HepG2 (cell line): ENCODE measurements at regions not wholly inside any gene's neighbourhood (a gene's known extent, or its start where the extent isn't known, plus 50 kb on each side); places are given as distances from the start of the nearest gene placed in this dataset.
A peak's percentile ranks its signal among the peaks of the same experiment; 100 is the strongest.

ENCODE experiments used
- BCL6 ChIP-seq: IDR thresholded peaks from 2 replicates; pipeline ENCODE4 v1.6.1; 2016; ENCODE audit warnings: missing genetic modification reagents, missing compliant biosample characterization
- GTF3A ChIP-seq: sonication (generic); formaldehyde crosslinking; conservative IDR thresholded peaks from 2 replicates; pipeline ENCODE4 v1.4.0; 2020; ENCODE audit warnings: mild to moderate bottlenecking, missing genetic modification reagents
- KMT2A ChIP-seq: sonication (generic); formaldehyde crosslinking; IDR thresholded peaks from 2 replicates; pipeline ENCODE4 v1.4.0; 2020; ENCODE audit warnings: missing genetic modification reagents
- MED1 ChIP-seq: sonication (generic); formaldehyde crosslinking; IDR thresholded peaks from 2 replicates; pipeline ENCODE4 v1.4.0; 2020; ENCODE audit warnings: missing genetic modification reagents
- RAD51 ChIP-seq: fragments of 450-650 bp; IDR thresholded peaks from 2 replicates; pipeline ENCODE4 v1.6.1; 2016; ENCODE audit warnings: borderline replicate concordance
- RFX1 ChIP-seq: fragments of 450-650 bp; IDR thresholded peaks from 2 replicates; pipeline ENCODE4 v1.6.1; 2017
- SCMH1 ChIP-seq: sonication (generic); formaldehyde crosslinking; IDR thresholded peaks from 2 replicates; pipeline ENCODE4 v1.9.0; 2021; ENCODE audit warnings: missing genetic modification reagents, mild to moderate bottlenecking, borderline replicate concordance
- SP4 ChIP-seq: sonication (generic); formaldehyde crosslinking; IDR thresholded peaks from 2 replicates; pipeline ENCODE4 v1.8.1; 2023; ENCODE audit warnings: mild to moderate bottlenecking, missing genetic modification reagents
- ZIK1 ChIP-seq: sonication (generic); formaldehyde crosslinking; IDR thresholded peaks from 2 replicates; pipeline ENCODE4 v1.5.0; 2020; ENCODE audit warnings: mild to moderate bottlenecking, low read depth, missing genetic modification reagents, borderline replicate concordance
- ZNF180 ChIP-seq: sonication (generic); formaldehyde crosslinking; IDR thresholded peaks from 2 replicates; pipeline ENCODE4 v1.4.0; 2020; ENCODE audit warnings: low read depth, missing genetic modification reagents, borderline replicate concordance
- ZNF274 ChIP-seq: sonication (generic); formaldehyde crosslinking; IDR thresholded peaks from 2 replicates; pipeline ENCODE4 v1.5.1; 2020; ENCODE audit warnings: mild to moderate bottlenecking, missing genetic modification reagents
- ZNF430 ChIP-seq: sonication (generic); formaldehyde crosslinking; IDR thresholded peaks from 2 replicates; pipeline ENCODE4 v1.9.0; 2021; ENCODE audit warnings: mild to moderate bottlenecking, missing genetic modification reagents
- ZNF549 ChIP-seq: sonication (generic); formaldehyde crosslinking; IDR thresholded peaks from 2 replicates; pipeline ENCODE4 v1.5.0; 2020; ENCODE audit warnings: missing genetic modification reagents
- ZSCAN25 ChIP-seq: sonication (generic); formaldehyde crosslinking; IDR thresholded peaks from 2 replicates; pipeline ENCODE4 v1.8.0; 2022; ENCODE audit warnings: mild to moderate bottlenecking, missing genetic modification reagents
- TF ChIP-seq, protein P1 (sequence below): sonication (generic); formaldehyde crosslinking; conservative IDR thresholded peaks from 2 replicates; pipeline ENCODE4 v1.5.0; 2020; ENCODE audit warnings: missing genetic modification reagents
- TF ChIP-seq, protein P2 (sequence below): sonication (generic); formaldehyde crosslinking; IDR thresholded peaks from 2 replicates; pipeline ENCODE4 v1.4.0; 2020; ENCODE audit warnings: missing genetic modification reagents
- TF ChIP-seq, protein P3 (sequence below): sonication (generic); formaldehyde crosslinking; IDR thresholded peaks from 2 replicates; pipeline ENCODE4 v1.4.0; 2020; ENCODE audit warnings: low read depth, mild to moderate bottlenecking, missing genetic modification reagents
- TF ChIP-seq, protein P4 (sequence below): sonication (generic); formaldehyde crosslinking; conservative IDR thresholded peaks from 2 replicates; pipeline ENCODE4 v1.8.0; 2022; ENCODE audit warnings: low read depth, missing genetic modification reagents
- TF ChIP-seq, protein P5 (sequence below): sonication (generic); formaldehyde crosslinking; IDR thresholded peaks from 2 replicates; pipeline ENCODE4 v1.4.0; 2020; ENCODE audit warnings: missing genetic modification reagents; ENCODE audit errors: not compliant biosample characterization

DNA sequence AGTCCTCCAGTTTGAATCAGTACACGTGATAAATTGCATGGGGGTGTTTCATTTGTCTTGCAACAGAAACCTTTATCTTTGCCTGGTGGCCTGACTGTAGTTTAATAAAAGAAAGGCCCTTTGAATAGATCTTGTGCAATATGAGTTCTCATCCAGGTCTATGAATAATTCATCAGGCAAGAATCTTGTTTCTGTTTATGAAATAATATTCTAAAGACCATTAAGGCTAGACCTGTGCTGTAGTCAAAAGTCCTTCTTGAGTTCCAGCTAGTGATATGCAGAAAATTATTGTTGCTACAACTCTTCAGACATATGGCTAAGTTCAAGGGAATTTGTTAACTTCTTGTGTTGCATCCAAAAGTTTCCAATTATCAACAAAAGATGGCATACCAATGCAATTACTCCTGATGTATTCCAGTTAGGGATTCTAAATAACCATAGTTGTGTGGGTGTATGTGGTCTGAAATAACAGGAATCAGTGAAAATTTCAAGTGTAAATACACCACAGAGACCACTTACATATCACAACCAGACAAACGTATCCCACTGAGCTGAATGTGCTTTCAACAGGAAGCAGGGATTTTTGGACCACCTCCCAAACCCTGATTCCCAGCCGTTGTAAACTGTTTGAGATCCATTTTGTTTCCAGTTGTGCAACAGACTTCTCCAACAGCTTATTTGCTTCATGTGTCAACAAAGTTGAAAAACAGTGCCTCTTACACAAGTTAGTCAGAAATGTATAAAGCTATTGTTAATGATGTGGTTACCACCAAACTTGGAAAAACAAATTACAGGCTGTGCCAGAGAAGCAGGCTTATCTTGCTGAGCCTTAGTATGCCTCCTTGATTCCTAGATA is 54.7 kb upstream of the BICC1 start (continued):
- TF ChIP-seq RFX1, result no peak
- no peak for TF ChIP-seq ZNF180 (CRISPR knock-in tag)
- TF ChIP-seq SP4, result no peak
- TF ChIP-seq ZNF549 (CRISPR knock-in tag), result no peak
- TF ChIP-seq ZIK1, result no peak
- TF ChIP-seq RAD51, result no peak
- TF ChIP-seq, protein P1, sequence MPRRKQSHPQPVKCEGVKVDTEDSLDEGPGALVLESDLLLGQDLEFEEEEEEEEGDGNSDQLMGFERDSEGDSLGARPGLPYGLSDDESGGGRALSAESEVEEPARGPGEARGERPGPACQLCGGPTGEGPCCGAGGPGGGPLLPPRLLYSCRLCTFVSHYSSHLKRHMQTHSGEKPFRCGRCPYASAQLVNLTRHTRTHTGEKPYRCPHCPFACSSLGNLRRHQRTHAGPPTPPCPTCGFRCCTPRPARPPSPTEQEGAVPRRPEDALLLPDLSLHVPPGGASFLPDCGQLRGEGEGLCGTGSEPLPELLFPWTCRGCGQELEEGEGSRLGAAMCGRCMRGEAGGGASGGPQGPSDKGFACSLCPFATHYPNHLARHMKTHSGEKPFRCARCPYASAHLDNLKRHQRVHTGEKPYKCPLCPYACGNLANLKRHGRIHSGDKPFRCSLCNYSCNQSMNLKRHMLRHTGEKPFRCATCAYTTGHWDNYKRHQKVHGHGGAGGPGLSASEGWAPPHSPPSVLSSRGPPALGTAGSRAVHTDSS (CRISPR knock-in tag), result no peak
- TF ChIP-seq ZNF274 (CRISPR knock-in tag), result no peak
- TF ChIP-seq ZNF430 (CRISPR knock-in tag), result no peak
- TF ChIP-seq, protein P2, sequence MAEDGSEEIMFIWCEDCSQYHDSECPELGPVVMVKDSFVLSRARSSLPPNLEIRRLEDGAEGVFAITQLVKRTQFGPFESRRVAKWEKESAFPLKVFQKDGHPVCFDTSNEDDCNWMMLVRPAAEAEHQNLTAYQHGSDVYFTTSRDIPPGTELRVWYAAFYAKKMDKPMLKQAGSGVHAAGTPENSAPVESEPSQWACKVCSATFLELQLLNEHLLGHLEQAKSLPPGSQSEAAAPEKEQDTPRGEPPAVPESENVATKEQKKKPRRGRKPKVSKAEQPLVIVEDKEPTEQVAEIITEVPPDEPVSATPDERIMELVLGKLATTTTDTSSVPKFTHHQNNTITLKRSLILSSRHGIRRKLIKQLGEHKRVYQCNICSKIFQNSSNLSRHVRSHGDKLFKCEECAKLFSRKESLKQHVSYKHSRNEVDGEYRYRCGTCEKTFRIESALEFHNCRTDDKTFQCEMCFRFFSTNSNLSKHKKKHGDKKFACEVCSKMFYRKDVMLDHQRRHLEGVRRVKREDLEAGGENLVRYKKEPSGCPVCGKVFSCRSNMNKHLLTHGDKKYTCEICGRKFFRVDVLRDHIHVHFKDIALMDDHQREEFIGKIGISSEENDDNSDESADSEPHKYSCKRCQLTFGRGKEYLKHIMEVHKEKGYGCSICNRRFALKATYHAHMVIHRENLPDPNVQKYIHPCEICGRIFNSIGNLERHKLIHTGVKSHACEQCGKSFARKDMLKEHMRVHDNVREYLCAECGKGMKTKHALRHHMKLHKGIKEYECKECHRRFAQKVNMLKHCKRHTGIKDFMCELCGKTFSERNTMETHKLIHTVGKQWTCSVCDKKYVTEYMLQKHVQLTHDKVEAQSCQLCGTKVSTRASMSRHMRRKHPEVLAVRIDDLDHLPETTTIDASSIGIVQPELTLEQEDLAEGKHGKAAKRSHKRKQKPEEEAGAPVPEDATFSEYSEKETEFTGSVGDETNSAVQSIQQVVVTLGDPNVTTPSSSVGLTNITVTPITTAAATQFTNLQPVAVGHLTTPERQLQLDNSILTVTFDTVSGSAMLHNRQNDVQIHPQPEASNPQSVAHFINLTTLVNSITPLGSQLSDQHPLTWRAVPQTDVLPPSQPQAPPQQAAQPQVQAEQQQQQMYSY (CRISPR knock-in tag), result no peak
- TF ChIP-seq SCMH1 (CRISPR knock-in tag), result no peak
- TF ChIP-seq GTF3A (CRISPR knock-in tag), result no peak
- TF ChIP-seq, protein P3, sequence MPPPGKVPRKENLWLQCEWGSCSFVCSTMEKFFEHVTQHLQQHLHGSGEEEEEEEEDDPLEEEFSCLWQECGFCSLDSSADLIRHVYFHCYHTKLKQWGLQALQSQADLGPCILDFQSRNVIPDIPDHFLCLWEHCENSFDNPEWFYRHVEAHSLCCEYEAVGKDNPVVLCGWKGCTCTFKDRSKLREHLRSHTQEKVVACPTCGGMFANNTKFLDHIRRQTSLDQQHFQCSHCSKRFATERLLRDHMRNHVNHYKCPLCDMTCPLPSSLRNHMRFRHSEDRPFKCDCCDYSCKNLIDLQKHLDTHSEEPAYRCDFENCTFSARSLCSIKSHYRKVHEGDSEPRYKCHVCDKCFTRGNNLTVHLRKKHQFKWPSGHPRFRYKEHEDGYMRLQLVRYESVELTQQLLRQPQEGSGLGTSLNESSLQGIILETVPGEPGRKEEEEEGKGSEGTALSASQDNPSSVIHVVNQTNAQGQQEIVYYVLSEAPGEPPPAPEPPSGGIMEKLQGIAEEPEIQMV (CRISPR knock-in tag), result no peak
- TF ChIP-seq MED1 (CRISPR knock-in tag), result peak; percentile 50; the same call in 1 of the 2 replicates
- TF ChIP-seq BCL6 (CRISPR knock-in tag), result peak; percentile 87
- TF ChIP-seq, protein P4, sequence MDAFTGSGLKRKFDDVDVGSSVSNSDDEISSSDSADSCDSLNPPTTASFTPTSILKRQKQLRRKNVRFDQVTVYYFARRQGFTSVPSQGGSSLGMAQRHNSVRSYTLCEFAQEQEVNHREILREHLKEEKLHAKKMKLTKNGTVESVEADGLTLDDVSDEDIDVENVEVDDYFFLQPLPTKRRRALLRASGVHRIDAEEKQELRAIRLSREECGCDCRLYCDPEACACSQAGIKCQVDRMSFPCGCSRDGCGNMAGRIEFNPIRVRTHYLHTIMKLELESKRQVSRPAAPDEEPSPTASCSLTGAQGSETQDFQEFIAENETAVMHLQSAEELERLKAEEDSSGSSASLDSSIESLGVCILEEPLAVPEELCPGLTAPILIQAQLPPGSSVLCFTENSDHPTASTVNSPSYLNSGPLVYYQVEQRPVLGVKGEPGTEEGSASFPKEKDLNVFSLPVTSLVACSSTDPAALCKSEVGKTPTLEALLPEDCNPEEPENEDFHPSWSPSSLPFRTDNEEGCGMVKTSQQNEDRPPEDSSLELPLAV (CRISPR knock-in tag), result no peak
- TF ChIP-seq KMT2A (CRISPR knock-in tag), result no peak
- TF ChIP-seq, protein P5, sequence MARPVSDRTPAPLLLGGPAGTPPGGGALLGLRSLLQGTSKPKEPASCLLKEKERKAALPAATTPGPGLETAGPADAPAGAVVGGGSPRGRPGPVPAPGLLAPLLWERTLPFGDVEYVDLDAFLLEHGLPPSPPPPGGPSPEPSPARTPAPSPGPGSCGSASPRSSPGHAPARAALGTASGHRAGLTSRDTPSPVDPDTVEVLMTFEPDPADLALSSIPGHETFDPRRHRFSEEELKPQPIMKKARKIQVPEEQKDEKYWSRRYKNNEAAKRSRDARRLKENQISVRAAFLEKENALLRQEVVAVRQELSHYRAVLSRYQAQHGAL, result no peak
- no peak for TF ChIP-seq ZSCAN25
